ENCODE measurements at regions not wholly inside any gene's neighbourhood (a gene's known extent, or its start where the extent isn't known, plus 50 kb on each side); places are given as distances from the start of the nearest gene placed in this dataset.
"Not testable (repeated sequence)": the region's sequence is repeated elsewhere in the genome, so short reads cannot be mapped to it uniquely, and the experiment has no call there.

DNA sequence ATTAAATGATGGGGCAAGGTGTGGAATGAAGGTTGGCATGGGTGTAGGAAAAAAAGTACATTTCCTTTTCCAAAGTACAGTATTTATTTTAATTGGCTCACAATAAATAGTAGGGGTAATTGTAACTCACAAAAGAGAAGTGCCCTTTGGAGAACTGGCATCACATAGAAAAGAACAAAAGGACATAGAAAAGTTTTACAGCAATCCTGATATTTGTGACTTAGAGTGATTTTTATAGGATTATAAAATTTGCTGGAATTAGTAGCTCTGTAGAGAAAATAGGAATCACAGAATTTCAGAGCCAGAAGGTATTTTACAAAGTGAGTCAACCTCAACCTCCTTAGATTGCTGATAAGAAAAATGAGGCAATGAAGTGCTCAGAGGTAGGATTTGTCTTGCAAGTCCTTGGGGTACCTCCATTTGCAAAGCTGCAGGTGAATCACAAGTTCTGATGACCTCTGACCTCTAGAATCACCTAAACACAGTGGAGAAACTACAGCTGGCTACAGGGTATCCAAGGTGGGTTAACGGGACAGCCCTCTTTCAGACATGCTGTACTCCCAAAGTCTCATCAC, 133.6 kb downstream of the SOCS6 start:
- peak overlapping the region; percentile 97 for H3K27ac ChIP-seq
- DNase-seq (ENCODE audit: low read depth, low spot score): no peak

DNA sequence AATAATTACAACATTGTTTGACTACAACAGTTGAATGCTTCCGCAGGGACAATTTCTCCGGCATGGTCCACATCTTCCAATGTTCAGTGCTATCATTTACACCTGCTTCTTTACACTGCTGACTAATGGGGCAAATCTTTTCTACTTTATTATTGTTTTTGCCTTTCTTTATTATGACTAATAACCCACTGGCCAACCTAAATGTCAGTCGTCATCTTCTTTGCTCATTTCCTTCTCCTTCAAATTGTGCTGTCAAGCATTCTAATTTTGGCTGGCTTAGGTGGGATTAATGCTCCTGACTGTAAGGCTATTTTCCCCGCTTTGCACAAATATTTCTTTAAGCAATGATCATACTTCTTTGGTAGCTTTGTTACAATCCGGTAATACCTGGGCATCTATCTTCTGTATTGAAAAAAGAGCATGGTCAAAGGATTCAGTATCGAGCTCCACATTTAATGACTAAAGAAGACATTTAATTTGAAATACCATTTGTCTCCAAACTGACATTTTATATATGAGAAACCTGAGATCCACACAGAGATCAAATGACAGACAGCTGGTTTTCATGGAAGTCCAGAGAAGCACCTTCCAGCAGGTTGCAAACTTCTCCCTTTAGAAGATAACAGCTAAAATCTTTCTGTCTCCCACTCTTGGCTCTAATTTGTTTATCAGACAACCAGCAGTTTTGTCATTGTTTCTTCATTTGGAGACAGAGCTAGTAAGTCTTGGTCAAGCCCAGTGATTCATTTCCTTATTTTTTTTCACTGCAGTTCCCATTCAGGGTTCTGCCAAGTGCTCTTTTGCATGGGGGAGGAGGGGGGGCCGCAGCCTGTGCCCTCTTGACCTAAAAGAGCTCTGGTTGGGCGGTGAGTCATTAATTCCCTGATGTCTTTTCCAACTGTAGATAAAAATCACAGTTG, 132.9 kb downstream of the SOCS6 start:
- peak overlapping the region; percentile 97 for H3K27ac ChIP-seq
- peak; percentile 79 for DNase-seq (ENCODE audit: low read depth, low spot score)

- H3K27ac ChIP-seq: peak overlapping the region; percentile 97
- DNase-seq (ENCODE audit: low read depth, low spot score): no peak
These were observed 131.5 kb downstream of the SOCS6 start for GRCh38 chr18:70420146-70420898.

DNA sequence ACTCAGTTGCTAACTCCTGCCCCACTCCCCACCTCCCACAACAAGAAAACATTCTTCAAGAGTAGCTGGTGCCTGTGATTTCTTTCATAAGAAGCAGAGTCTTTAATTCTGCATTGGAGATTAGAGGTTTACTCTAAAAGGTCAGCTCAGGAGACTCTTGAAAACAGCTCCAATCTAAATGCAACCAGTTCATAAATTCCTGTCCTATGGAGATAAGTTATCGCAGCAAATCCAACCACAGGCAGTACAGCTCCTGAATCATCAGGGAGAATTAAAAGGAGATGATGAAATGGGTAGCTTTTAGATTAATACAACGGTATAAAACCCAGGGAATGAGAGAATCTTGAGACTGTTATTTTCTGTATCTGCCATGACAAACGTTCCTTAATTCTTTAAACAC, 130.7 kb downstream of the SOCS6 start:
- H3K27ac ChIP-seq: peak overlapping the region; percentile 97
- no peak for DNase-seq (ENCODE audit: low read depth, low spot score)

- no peak overlapping the region for H3K27ac ChIP-seq
- DNase-seq (ENCODE audit: low read depth, low spot score): no peak
These were observed 129.9 kb downstream of the SOCS6 start for GRCh38 chr18:70418546-70419311.

- no peak for DNase-seq (ENCODE audit: low read depth, low spot score)
- no peak overlapping the region for H3K27ac ChIP-seq
These were observed 129.0 kb downstream of the SOCS6 start for GRCh38 chr18:70417847-70418246.

- no peak for DNase-seq (ENCODE audit: low read depth, low spot score)
- H3K27ac ChIP-seq: no peak overlapping the region
These were observed 127.7 kb downstream of the SOCS6 start for GRCh38 chr18:70416496-70416895.

DNA sequence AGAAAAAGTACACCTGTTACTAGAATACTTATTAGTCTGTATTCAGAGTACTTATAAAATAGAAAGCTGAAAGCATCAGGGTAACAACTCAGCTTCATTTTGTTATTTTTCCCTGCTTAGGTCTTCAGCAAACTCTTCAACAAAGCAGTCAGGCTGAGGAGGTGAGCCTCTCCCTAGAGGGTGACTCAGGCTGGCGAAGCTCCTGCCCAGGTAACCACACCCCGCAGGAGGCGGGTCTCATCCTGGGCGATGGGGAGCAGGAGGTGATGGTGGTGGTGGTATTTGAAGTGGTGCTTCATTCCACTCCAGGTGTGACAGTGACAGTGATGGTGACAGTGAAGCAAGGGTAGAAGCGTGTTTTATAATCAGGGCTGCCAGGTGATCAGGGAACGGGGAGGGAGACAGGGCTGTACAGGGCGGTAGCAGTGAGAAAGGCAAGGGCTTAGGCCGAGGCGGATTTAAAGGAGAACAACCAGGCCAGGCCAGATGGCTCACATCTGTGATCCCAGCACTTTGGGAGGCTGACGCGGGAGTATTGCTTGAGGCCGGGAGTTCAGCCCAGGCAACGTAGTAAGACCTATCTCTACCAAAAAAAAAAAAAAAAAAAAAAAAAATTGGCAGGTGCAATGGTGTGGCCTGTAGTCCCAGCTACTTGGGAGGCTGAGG, 127.1 kb downstream of the SOCS6 start:
- H3K27ac ChIP-seq: peak overlapping the region; percentile 33
- DNase-seq (ENCODE audit: low read depth, low spot score): no peak

GRCh38 chr18:70414315-70414900, 125.6 kb downstream of the SOCS6 start:
- no peak for DNase-seq (ENCODE audit: low read depth, low spot score)
- H3K27ac ChIP-seq: no peak overlapping the region

GRCh38 chr18:70413455-70413854, 124.6 kb downstream of the SOCS6 start:
- no peak overlapping the region for H3K27ac ChIP-seq
- no peak for DNase-seq (ENCODE audit: low read depth, low spot score)

GRCh38 chr18:70411876-70412435, 123.1 kb downstream of the SOCS6 start:
- H3K27ac ChIP-seq: no peak overlapping the region
- no peak for DNase-seq (ENCODE audit: low read depth, low spot score)

DNA sequence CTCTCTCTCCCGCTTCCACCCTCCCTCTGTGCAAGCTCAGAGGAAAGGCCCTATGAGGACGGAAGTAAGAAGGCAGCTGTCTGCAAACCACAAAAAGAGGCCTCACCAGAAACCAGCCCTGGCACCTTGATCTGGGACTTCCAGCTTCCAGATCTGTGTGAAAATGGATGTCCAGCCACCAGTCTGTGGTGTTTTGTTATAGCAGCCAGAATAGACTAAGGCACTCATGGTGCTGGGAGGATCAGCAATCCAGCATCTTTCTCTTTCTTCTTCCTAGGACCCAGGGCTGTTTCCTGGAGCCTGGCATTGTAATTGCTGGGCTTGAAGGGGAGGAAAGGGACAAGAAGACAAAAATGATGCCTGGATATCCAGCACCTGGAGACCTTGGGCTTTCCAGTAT, 122.5 kb downstream of the SOCS6 start:
- DNase-seq (ENCODE audit: low read depth, low spot score): no peak

DNA sequence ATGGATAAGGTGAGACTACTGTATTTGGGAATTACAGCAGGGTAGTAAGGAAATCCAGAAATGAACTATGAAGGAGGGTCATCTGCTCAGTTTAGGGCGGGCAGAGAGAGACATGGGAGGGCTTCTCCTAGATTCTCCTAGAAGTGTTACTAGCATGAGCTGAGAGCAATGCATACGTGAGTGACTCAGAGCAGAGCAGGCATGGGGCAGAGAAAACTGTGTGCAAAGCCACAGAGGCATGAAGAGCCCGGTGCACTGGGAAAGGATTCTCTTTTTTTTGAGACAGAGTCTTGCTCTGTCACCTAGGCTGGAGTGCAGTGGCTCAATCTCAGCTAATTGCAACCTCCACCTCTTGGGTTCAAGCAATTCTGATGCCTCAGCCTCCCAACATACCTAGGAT, 116.2 kb downstream of the SOCS6 start:
- DNase-seq (ENCODE audit: low read depth, low spot score): no peak
- no peak overlapping the region for H3K27ac ChIP-seq

More for the DNA sequence above, 122.5 kb downstream of the SOCS6 start:
- H3K27ac ChIP-seq: no peak overlapping the region

DNA sequence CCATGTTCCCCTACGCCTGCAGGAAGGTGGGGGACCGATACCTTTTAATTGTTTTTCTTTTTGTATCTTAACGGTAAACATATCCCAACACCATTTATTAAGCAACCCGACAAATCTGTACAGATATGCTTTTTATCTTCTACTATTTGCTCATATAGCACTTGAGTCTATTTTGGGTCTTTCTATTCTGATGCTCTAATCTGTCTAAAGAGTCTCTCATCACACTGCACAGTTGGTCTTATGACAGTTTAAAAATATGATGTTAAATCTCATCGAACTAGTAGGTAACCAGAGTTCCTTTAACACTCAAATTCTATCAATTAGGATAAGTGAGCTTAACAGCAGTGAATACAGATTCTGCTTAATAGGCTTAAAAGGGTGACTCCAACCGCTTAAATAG, 111.6 kb downstream of the SOCS6 start:
- DNase-seq (ENCODE audit: low read depth, low spot score): no peak
- no peak overlapping the region for H3K27ac ChIP-seq

GRCh38 chr18:70398076-70398475, 109.2 kb downstream of the SOCS6 start:
- no peak for DNase-seq (ENCODE audit: low read depth, low spot score)
- peak overlapping the region; percentile 67 for H3K27ac ChIP-seq

DNA sequence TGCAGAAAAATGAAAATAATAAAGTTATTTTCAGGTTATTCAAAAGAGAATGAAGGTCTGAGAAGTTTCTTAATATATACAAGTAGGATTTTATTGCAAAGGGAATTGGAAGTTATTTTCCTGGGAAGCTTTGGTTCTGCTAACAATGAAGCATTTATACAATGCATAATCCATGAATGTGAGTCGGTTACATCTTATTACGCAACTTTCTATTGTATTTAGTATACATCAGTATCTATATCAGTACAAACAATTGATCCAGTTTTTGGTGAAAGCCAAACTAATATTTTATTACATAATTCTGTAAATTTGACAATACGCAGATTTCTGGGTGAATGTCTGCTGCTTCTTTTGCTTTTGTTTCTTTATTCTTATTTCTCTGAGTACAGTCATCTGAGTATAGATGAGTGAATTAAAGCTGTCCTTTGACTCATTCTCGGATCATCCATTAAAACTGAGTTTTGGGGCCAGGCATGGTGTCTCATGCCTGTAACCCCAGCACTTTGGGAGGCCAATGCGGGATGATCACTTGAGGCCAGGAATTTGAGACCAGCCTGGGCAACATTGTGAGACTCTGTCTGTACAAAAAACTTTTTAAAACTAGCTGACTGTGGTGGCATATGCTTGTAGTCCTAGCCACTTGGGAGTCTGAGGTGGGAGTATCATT, 108.5 kb downstream of the SOCS6 start:
- no peak for DNase-seq (ENCODE audit: low read depth, low spot score)
- peak overlapping the region; percentile 67 for H3K27ac ChIP-seq

GRCh38 chr18:70395771-70396170, 106.9 kb downstream of the SOCS6 start:
- H3K27ac ChIP-seq; DNase-seq (ENCODE audit: low read depth, low spot score): not testable (repeated sequence)

DNA sequence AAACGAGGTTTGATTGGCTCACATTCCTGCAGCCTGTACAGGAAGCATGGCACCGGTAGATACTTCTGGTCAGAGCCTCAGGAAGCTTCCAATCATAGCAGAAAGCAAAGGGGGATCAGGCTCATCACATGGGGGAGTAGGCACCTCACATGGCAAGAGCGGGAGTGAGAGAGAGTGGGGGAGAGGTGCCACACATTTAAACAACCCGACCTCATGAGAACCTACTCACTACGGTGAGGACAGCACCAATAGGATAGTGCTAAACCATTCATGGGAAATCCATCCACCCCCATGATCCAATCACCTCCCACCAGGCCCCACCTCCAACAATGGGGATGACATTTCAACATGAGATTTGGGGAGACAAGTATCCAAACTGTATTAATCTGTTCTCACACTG, 105.8 kb downstream of the SOCS6 start:
- no peak overlapping the region for H3K27ac ChIP-seq
- DNase-seq (ENCODE audit: low read depth, low spot score): no peak

All from epithelial cell of prostate (primary cell).